ENCODE measurements at regions not wholly inside any gene's neighbourhood (a gene's known extent, or its start where the extent isn't known, plus 50 kb on each side); places are given as distances from the start of the nearest gene placed in this dataset.

GRCh38 chr11:91686281-91686680, 538.3 kb upstream of the FAT3 start:
- Histone ChIP-seq H3K27ac (no peak overlapping the region), H3K4me1 (no peaks in the 10 kb centered on the region), H3K27me3 (no peaks in the 10 kb centered on the region), H3K9me3 (replicated peaks) (no peaks in the 10 kb centered on the region), H3K36me3 (no peaks in the 10 kb centered on the region), H3K4me3 (no peak overlapping the region)
- no peak for DNase-seq

GRCh38 chr11:91673705-91674104, 550.9 kb upstream of the FAT3 start:
- H3K4me1 ChIP-seq = no peaks in the 10 kb centered on the region
- H3K4me3 ChIP-seq = no peak overlapping the region
- H3K9me3 ChIP-seq (replicated peaks) = no peaks in the 10 kb centered on the region
- H3K27me3 ChIP-seq = no peaks in the 10 kb centered on the region
- DNase-seq = no peak
- H3K27ac ChIP-seq = no peak overlapping the region
- H3K36me3 ChIP-seq = no peaks in the 10 kb centered on the region

DNA sequence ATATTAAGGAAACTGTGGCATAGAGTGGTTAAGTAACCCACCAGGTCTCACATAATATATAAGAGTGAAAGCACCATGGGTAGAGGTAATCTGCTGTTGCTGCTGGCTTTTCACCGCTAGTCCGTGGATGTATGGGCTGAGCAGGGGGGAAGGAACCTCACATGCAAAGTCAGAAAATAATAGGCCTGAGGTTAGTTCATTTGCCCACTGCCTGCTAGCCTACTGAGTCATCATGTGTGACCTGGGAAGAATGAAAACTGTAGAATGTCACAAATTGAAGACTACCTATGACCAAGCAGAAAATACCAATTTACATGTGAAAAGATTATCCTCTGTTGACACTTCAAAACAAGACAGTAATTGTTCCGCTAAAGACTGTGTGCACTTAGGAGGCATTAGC, 560.1 kb upstream of the FAT3 start:
- H3K36me3 ChIP-seq = no peaks in the 10 kb centered on the region
- H3K4me1 ChIP-seq = no peaks in the 10 kb centered on the region
- no peaks in the 10 kb centered on the region for H3K27me3 ChIP-seq
- no peak overlapping the region for H3K4me3 ChIP-seq
- no peak for DNase-seq
- no peaks in the 10 kb centered on the region for H3K9me3 ChIP-seq (replicated peaks)
- no peak overlapping the region for H3K27ac ChIP-seq

- H3K4me1 ChIP-seq = no peaks in the 10 kb centered on the region
- no peaks in the 10 kb centered on the region for H3K27me3 ChIP-seq
- no peaks in the 10 kb centered on the region for H3K9me3 ChIP-seq (replicated peaks)
- H3K4me3 ChIP-seq = no peak overlapping the region
- DNase-seq = no peak
- H3K36me3 ChIP-seq = no peaks in the 10 kb centered on the region
- H3K27ac ChIP-seq = no peak overlapping the region
These were observed 564.6 kb upstream of the FAT3 start for GRCh38 chr11:91660036-91660435.

GRCh38 chr11:91654686-91655085, 569.9 kb upstream of the FAT3 start:
- Histone ChIP-seq H3K9me3 (replicated peaks) (no peaks in the 10 kb centered on the region), H3K27me3 (no peaks in the 10 kb centered on the region), H3K4me1 (no peaks in the 10 kb centered on the region), H3K27ac (no peak overlapping the region), H3K36me3 (no peaks in the 10 kb centered on the region), H3K4me3 (no peak overlapping the region)
- no peak for DNase-seq

GRCh38 chr11:91653079-91653754, 571.4 kb upstream of the FAT3 start:
- H3K9me3 ChIP-seq (replicated peaks) = no peaks in the 10 kb centered on the region
- no peaks in the 10 kb centered on the region for H3K27me3 ChIP-seq
- no peaks in the 10 kb centered on the region for H3K36me3 ChIP-seq
- no peak for DNase-seq
- H3K4me1 ChIP-seq = no peaks in the 10 kb centered on the region
- no peak overlapping the region for H3K4me3 ChIP-seq
- no peak overlapping the region for H3K27ac ChIP-seq

DNA sequence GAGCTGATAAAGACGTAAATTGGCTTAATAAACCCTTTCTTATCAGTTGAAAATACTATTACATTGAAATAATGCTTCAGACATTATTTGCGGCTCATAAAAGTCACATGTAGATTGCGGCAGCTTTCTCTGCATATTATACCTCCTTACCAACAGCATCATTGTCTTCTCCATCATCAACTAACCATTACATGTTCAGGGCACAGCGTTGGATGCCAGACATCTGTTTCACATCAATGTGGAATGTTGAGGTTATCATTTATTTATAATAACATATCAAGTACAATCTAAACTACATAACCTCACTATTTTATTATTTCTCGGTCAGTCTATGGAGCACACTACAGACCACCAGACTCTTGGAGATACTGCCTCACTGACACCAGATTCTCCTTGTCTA, 573.8 kb upstream of the FAT3 start:
- no peaks in the 10 kb centered on the region for H3K9me3 ChIP-seq (replicated peaks)
- no peaks in the 10 kb centered on the region for H3K36me3 ChIP-seq
- no peaks in the 10 kb centered on the region for H3K4me1 ChIP-seq
- H3K27ac ChIP-seq = no peak overlapping the region
- DNase-seq = no peak
- no peaks in the 10 kb centered on the region for H3K27me3 ChIP-seq
- H3K4me3 ChIP-seq = no peak overlapping the region

GRCh38 chr11:91641153-91641552, 583.5 kb upstream of the FAT3 start:
- no peak overlapping the region for H3K4me3 ChIP-seq
- H3K4me1 ChIP-seq = no peaks in the 10 kb centered on the region
- no peaks in the 10 kb centered on the region for H3K36me3 ChIP-seq
- no peaks in the 10 kb centered on the region for H3K9me3 ChIP-seq (replicated peaks)
- no peak overlapping the region for H3K27ac ChIP-seq
- H3K27me3 ChIP-seq = no peaks in the 10 kb centered on the region
- DNase-seq = no peak

DNA sequence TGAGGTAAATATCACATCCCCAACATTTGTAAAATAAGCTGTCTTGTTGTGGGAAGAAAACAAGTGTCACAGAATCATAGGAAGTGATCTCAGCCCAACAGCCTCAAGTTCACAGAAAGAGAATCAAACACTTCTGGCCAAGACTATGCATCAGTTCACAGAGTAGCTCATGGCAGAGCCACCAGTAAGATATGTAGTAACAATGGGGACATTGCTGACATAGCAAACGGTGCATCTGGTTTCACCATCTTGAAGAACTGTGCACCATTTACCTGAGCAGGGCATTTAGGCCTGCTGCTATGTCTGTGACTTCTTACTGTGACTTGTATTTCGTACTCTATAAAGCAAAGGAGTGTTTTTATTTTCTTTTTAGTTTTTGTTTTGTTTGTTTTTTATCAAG, 585.3 kb upstream of the FAT3 start:
- DNase-seq = no peak
- Histone ChIP-seq H3K27ac (no peak overlapping the region), H3K9me3 (replicated peaks) (no peaks in the 10 kb centered on the region), H3K27me3 (no peaks in the 10 kb centered on the region), H3K4me3 (no peak overlapping the region), H3K4me1 (no peaks in the 10 kb centered on the region), H3K36me3 (no peaks in the 10 kb centered on the region)

- Histone ChIP-seq H3K4me1 (peaks cover 16% of the 10 kb centered on the region), H3K27me3 (no peaks in the 10 kb centered on the region), H3K4me3 (no peak overlapping the region), H3K27ac (peak overlapping the region; percentile 78), H3K36me3 (no peaks in the 10 kb centered on the region), H3K9me3 (replicated peaks) (no peaks in the 10 kb centered on the region)
- peak; percentile 46 to 61 for DNase-seq
These were observed 593.5 kb upstream of the FAT3 start for GRCh38 chr11:91630916-91631673.

DNA sequence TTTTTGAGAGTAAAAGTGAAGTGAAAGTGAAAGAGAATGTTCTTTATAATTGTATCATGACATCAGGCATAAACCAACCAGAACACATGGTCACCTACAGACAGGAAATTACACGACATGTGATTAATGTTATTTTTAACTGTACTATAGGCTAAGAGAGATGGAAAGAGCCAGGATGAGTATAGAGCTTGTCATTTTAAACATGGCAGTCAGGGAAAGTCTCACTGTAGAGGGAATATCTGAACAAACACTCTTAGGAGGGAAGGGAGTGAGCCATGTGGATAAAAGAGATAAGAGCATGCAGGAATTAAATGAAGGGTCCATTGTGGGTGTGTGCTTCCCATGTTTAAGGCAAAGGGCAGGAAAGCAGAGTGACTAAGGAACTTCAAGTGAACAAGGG, 599.1 kb upstream of the FAT3 start:
- Histone ChIP-seq H3K27me3 (no peaks in the 10 kb centered on the region), H3K36me3 (no peaks in the 10 kb centered on the region), H3K27ac (no peak overlapping the region), H3K4me3 (no peak overlapping the region), H3K4me1 (peaks cover 4% of the 10 kb centered on the region), H3K9me3 (replicated peaks) (no peaks in the 10 kb centered on the region)
- no peak for DNase-seq

DNA sequence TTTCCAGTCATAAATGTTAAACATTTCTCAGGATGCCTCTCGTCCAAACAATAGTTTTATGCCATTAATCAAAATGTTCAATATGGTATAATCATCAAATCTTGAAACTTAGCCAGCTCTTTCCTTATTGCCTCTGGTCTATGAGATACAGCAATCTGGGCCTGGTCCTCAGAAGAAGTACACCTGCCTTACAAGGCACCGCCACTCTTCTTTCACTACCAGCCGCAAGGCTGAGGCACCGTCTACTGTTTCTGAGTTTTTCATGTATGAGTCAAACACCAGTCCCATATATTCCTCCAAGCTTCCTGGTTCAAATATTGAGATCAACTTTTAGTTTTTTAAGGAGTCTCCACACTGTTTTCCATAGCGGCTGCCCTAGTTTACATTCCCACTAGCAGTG, 600.6 kb upstream of the FAT3 start:
- H3K4me3 ChIP-seq = no peak overlapping the region
- H3K4me1 ChIP-seq = no peaks in the 10 kb centered on the region
- H3K27ac ChIP-seq = no peak overlapping the region
- no peaks in the 10 kb centered on the region for H3K27me3 ChIP-seq
- H3K36me3 ChIP-seq = no peaks in the 10 kb centered on the region
- no peak for DNase-seq
- no peaks in the 10 kb centered on the region for H3K9me3 ChIP-seq (replicated peaks)

- H3K4me1 ChIP-seq = no peaks in the 10 kb centered on the region
- no peak overlapping the region for H3K27ac ChIP-seq
- no peaks in the 10 kb centered on the region for H3K36me3 ChIP-seq
- H3K9me3 ChIP-seq (replicated peaks) = no peaks in the 10 kb centered on the region
- DNase-seq = no peak
- H3K27me3 ChIP-seq = no peaks in the 10 kb centered on the region
- H3K4me3 ChIP-seq = no peak overlapping the region
These were observed 615.9 kb upstream of the FAT3 start for GRCh38 chr11:91608677-91609076.

DNA sequence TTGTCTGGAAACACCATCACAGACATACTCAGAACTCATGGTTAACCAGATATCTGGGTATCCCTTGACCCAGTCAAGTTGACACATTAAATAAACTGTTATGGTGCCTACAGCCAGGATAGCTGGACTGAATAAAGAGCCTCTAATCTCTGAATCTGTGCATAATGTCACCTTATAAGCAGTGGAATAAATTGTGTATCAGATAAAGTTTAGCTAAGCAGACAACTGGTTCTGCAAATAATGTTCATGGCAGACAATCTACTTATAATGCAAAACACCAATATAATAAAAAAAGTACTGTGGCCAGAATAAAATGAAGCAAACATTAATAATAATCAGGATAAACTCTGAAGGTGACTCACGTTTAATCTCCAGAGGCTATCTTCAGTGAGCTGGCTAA, 628.5 kb upstream of the FAT3 start:
- Histone ChIP-seq H3K36me3 (no peaks in the 10 kb centered on the region), H3K27me3 (no peaks in the 10 kb centered on the region), H3K9me3 (replicated peaks) (no peaks in the 10 kb centered on the region), H3K27ac (no peak overlapping the region), H3K4me1 (no peaks in the 10 kb centered on the region), H3K4me3 (no peak overlapping the region)
- no peak for DNase-seq

- no peaks in the 10 kb centered on the region for H3K36me3 ChIP-seq
- DNase-seq = no peak
- no peaks in the 10 kb centered on the region for H3K4me1 ChIP-seq
- H3K27ac ChIP-seq = no peak overlapping the region
- no peak overlapping the region for H3K4me3 ChIP-seq
- H3K27me3 ChIP-seq = no peaks in the 10 kb centered on the region
- H3K9me3 ChIP-seq (replicated peaks) = no peaks in the 10 kb centered on the region
These were observed 633.6 kb upstream of the FAT3 start for GRCh38 chr11:91591021-91591420.

DNA sequence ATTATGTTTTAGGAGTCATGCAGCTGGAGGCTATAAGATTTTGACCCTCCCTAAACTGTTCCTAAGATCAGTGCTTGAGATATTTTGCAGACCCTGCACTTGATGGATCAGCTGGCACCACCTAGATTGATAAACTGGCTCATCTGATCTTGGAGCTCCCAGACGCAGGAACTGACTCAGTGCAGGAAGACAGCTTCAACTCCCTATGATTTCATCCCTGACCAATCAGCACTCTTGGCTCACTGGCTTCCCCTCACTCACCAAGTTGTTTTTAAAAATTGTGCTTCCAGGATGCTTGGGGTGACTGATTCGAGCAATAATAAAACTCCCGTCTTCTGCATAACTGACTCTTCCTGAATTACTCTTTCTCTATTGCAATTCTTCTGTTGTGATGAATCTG, 637.5 kb upstream of the FAT3 start:
- DNase-seq = no peak
- H3K27me3 ChIP-seq = no peaks in the 10 kb centered on the region
- H3K4me3 ChIP-seq = no peak overlapping the region
- H3K27ac ChIP-seq = no peak overlapping the region
- H3K36me3 ChIP-seq = no peaks in the 10 kb centered on the region
- no peaks in the 10 kb centered on the region for H3K9me3 ChIP-seq (replicated peaks)
- no peaks in the 10 kb centered on the region for H3K4me1 ChIP-seq
